22Rv1 (cell line): ENCODE measurements at regions not wholly inside any gene's neighbourhood (a gene's known extent, or its start where the extent isn't known, plus 50 kb on each side); places are given as distances from the start of the nearest gene placed in this dataset.

Experiments used
- ZFX ChIP-seq: fragments of 450-650 bp; IDR thresholded peaks from 2 replicates; pipeline ENCODE4 v1.6.1; 2017; ENCODE audit warnings: antibody characterized with exemption, borderline replicate concordance
- TF ChIP-seq, protein P1 (sequence below): fragments of 450-650 bp; IDR thresholded peaks from 2 replicates; pipeline ENCODE4 v1.5.1; 2017; ENCODE audit warnings: mild to moderate bottlenecking

- TF ChIP-seq, protein P1, sequence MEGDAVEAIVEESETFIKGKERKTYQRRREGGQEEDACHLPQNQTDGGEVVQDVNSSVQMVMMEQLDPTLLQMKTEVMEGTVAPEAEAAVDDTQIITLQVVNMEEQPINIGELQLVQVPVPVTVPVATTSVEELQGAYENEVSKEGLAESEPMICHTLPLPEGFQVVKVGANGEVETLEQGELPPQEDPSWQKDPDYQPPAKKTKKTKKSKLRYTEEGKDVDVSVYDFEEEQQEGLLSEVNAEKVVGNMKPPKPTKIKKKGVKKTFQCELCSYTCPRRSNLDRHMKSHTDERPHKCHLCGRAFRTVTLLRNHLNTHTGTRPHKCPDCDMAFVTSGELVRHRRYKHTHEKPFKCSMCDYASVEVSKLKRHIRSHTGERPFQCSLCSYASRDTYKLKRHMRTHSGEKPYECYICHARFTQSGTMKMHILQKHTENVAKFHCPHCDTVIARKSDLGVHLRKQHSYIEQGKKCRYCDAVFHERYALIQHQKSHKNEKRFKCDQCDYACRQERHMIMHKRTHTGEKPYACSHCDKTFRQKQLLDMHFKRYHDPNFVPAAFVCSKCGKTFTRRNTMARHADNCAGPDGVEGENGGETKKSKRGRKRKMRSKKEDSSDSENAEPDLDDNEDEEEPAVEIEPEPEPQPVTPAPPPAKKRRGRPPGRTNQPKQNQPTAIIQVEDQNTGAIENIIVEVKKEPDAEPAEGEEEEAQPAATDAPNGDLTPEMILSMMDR = no peak
- TF ChIP-seq ZFX = no peak
These were observed 83.0 kb upstream of the INHBA start for GRCh38 chr7:41785840-41786239.
